ENCODE measurements at regions not wholly inside any gene's neighbourhood (a gene's known extent, or its start where the extent isn't known, plus 50 kb on each side); places are given as distances from the start of the nearest gene placed in this dataset.

DNA sequence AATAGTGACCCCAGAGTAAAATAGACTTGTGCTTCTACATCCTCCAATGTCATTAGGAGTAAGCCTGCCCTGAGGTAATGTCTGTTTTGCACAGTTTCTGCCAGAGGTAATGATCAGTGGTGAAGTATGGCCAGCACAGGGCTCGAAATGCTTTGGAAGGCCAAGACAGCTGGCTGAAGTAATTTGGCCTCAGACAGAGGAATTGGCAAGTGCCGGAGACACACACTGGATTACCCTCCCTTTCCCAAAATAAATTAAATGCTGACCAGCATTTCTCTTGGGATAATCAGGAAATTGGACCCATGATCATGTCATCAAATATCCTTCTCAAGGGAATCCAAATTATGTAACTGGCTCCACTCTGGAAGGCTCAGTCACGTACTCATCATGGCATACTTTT lies 379.0 kb upstream of the CHST9 start:
- Histone ChIP-seq H2AFZ (no peak overlapping the region), H3K27me3 (ENCODE audit: control insufficient read depth, insufficient read depth, low read length) (no peaks in the 10 kb centered on the region), H3K4me1 (no peaks in the 10 kb centered on the region), H3K79me2 (no peaks in the 10 kb centered on the region), H3K4me2 (ENCODE audit: low read length) (no peak overlapping the region), H3K9ac (no peak overlapping the region), H3K4me3 (ENCODE audit: low read depth, low read length) (no peak overlapping the region), H3K27ac (no peak overlapping the region), H3K9me3 (ENCODE audit: control insufficient read depth, low read length) (no peaks in the 10 kb centered on the region), H3K36me3 (ENCODE audit: control insufficient read depth, insufficient read depth, low read length) (no peaks in the 10 kb centered on the region)
- TF ChIP-seq CTCF (IDR thresholded peaks at IDR 0.05): no peak

DNA sequence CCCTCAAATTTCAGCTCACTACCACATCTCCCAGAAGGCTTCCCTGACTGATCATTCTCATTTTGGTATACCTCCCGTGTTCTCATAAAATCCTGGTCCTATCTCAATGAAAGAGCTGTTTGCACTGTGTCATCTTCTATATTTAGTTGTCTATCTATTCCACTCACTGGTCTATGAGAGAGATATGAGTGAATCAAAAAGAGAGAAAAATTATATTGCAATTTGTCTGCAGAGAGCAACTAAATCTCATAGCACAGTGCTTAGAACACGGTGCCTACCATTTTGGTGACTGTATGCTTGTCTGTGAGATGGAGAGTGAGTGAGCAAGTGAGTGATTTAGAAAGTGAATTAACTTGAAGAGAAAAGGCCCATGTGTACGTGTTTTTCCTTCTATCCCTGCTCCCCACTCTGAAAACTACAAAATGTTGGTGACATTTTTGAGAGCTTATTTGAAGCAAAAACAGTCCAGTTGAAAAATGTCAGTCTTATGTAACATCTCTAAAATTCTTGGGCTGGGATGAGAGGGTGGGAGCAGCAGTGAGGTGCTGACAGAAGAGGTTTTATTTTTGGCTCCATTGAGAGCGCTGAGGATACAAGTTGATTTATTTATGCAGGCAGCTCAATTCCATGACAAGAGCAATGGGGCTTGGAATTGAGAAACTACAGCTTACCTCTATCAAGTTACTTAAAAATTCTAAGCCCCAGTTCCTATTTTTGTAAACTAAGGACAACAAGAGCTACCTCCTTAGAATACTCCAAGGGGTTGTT lies 373.5 kb upstream of the CHST9 start:
- no peaks in the 10 kb centered on the region for H3K79me2 ChIP-seq
- H3K36me3 ChIP-seq (ENCODE audit: control insufficient read depth, insufficient read depth, low read length): no peaks in the 10 kb centered on the region
- peaks cover 5% of the 10 kb centered on the region for H3K4me1 ChIP-seq
- no peaks in the 10 kb centered on the region for H3K9me3 ChIP-seq (ENCODE audit: control insufficient read depth, low read length)
- TF ChIP-seq CTCF (IDR thresholded peaks at IDR 0.05): no peak
- no peaks in the 10 kb centered on the region for H3K27me3 ChIP-seq (ENCODE audit: control insufficient read depth, insufficient read depth, low read length)
- no peak overlapping the region for H3K4me3 ChIP-seq (ENCODE audit: low read depth, low read length)
- no peak overlapping the region for H3K27ac ChIP-seq
- H3K4me2 ChIP-seq (ENCODE audit: low read length): no peak overlapping the region
- H3K9ac ChIP-seq: no peak overlapping the region
- H2AFZ ChIP-seq: no peak overlapping the region

DNA sequence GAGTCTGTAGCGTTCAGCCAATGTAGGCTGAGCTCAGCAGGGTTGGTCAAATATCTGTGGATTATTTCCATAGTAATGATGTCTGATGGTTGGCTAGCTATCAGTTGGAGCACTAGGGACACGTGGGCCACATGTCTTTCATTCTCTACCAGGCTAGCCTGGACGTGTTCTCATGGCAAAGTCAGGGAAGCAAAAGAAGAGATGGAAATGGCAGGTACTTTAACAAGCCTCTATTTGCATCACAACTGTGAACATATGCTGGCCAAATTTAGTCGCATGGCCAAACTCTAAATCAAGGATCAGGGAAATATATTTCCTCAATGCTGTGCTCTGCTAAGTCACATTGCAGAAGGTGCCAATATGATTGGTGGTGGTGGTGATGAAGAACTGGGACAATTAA lies 371.6 kb upstream of the CHST9 start:
- Histone ChIP-seq H2AFZ (no peak overlapping the region), H3K4me2 (ENCODE audit: low read length) (no peak overlapping the region), H3K27me3 (ENCODE audit: control insufficient read depth, insufficient read depth, low read length) (no peaks in the 10 kb centered on the region), H3K9me3 (ENCODE audit: control insufficient read depth, low read length) (no peaks in the 10 kb centered on the region), H3K36me3 (ENCODE audit: control insufficient read depth, insufficient read depth, low read length) (no peaks in the 10 kb centered on the region), H3K9ac (no peak overlapping the region), H3K4me3 (ENCODE audit: low read depth, low read length) (no peak overlapping the region), H3K4me1 (peaks cover 5% of the 10 kb centered on the region), H3K79me2 (no peaks in the 10 kb centered on the region), H3K27ac (no peak overlapping the region)
- no peak for TF ChIP-seq CTCF (IDR thresholded peaks at IDR 0.05)

- no peak overlapping the region for H3K27ac ChIP-seq
- no peak overlapping the region for H2AFZ ChIP-seq
- H3K36me3 ChIP-seq (ENCODE audit: control insufficient read depth, insufficient read depth, low read length): no peaks in the 10 kb centered on the region
- no peak overlapping the region for H3K4me3 ChIP-seq (ENCODE audit: low read depth, low read length)
- H3K4me2 ChIP-seq (ENCODE audit: low read length): no peak overlapping the region
- no peaks in the 10 kb centered on the region for H3K9me3 ChIP-seq (ENCODE audit: control insufficient read depth, low read length)
- H3K9ac ChIP-seq: no peak overlapping the region
- no peaks in the 10 kb centered on the region for H3K79me2 ChIP-seq
- H3K4me1 ChIP-seq: no peaks in the 10 kb centered on the region
- no peaks in the 10 kb centered on the region for H3K27me3 ChIP-seq (ENCODE audit: control insufficient read depth, insufficient read depth, low read length)
- no peak for TF ChIP-seq CTCF (IDR thresholded peaks at IDR 0.05)
These were observed 364.4 kb upstream of the CHST9 start for GRCh38 chr18:27549335-27550039.

All from parathyroid adenoma (tissue), 2 donors.